ENCODE measurements at regions not wholly inside any gene's neighbourhood (a gene's known extent, or its start where the extent isn't known, plus 50 kb on each side); places are given as distances from the start of the nearest gene placed in this dataset.

GRCh38 chr6:159430323-159430722 lies 261.1 kb downstream of the FNDC1 start:
- TF ChIP-seq CTCF (IDR thresholded peaks at IDR 0.05 in 8 of 11, conservative IDR thresholded peaks at IDR 0.05 in 3 of 11) (no peak), POLR2A (IDR thresholded peaks at IDR 0.05) (no peak), POLR2AphosphoS5 (IDR thresholded peaks at IDR 0.05) (no peak)

Data from spleen (tissue), 7 donors.